ENCODE measurements at regions not wholly inside any gene's neighbourhood (a gene's known extent, or its start where the extent isn't known, plus 50 kb on each side); places are given as distances from the start of the nearest gene placed in this dataset.

- TF ChIP-seq TAF1 (IDR thresholded peaks at IDR 0.05; ENCODE audit: low read depth) (no peak), YY1 (IDR thresholded peaks at IDR 0.05; ENCODE audit: low read depth) (no peak), EP300 (IDR thresholded peaks at IDR 0.05; ENCODE audit: borderline replicate concordance) (no peak), REST (IDR thresholded peaks at IDR 0.05; ENCODE audit: low read depth) (no peak), CREB1 (IDR thresholded peaks at IDR 0.05; ENCODE audit: low read depth) (no peak), FOXM1 (IDR thresholded peaks at IDR 0.05; ENCODE audit: borderline replicate concordance, low read depth) (no peak), MAX (IDR thresholded peaks at IDR 0.05) (no peak), CEBPB (IDR thresholded peaks at IDR 0.05) (no peak), TCF12 (IDR thresholded peaks at IDR 0.05; ENCODE audit: low read depth) (no peak), RAD21 (IDR thresholded peaks at IDR 0.05; ENCODE audit: low read depth) (no peak), EGR1 (IDR thresholded peaks at IDR 0.05) (no peak), NFIC (IDR thresholded peaks at IDR 0.05) (no peak)
These were observed 330.3 kb upstream of the RBMS3 start for GRCh38 chr3:28950614-28951013.
